SKM-1 (cell line): ENCODE measurements at regions not wholly inside any gene's neighbourhood (a gene's known extent, or its start where the extent isn't known, plus 50 kb on each side); places are given as distances from the start of the nearest gene placed in this dataset.

Source experiments
- DNase-seq: peaks from one replicate; lab custom pipeline; 2025; ENCODE audit not compliant: unreplicated experiment; lab: John Stamatoyannopoulos, UW

DNA sequence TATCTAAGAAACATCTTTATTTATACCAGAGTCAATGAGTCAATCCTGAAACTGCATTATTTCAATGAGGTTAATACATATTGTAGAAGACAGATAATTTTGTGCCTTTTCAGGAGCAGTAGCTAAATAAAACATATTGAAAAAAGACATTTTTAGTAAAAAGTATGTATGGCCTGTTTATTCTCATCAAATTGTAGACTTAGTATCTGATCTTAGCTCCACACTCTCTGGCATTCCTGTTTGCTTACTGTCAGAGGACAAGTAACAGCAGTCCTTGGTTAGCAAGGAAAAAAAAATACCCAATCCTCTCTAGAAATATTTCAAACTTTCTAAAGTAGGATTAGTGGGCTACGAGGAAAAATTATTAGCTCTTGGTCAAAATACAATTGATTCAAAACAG lies 50.5 kb upstream of the GUCY1A1 start:
- no peak for DNase-seq

DNA sequence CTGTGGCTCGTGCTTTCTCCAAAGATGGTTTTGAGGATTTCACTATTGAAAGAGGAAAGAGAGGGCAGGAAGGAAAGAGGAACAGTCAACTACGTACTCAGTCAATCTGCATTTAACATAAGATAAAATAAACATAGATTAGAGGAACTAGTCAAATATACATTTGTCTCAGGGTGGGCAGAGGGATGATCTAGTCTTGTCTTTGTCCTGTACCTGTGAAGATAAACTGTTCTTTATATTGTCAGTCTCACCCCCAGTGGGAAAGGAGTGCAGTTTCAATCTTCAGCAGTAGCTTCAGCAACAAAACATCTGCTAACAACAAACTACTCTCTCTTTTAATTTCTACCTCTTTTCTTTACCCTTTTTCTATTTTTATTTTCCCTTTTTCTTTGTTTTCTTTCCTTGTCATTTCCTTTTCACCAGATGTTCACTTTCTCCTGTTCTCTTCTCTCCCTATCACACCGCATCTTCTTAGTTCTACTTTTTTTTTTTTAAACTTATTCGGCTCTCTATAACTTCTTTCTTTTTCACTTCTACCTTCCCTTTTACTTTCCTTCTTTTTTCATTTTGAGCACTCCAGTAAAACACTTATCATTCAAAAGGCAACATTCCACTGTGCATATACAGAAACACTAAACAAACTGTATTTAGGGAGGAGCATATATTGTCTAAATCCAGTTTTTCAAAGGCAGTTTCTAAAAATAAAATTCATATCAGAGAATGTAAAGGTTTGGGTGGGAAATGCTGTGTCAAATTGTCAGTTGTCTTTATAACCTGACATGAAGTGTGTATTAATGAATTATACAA lies 51.4 kb upstream of the GUCY1A1 start:
- DNase-seq = no peak

DNA sequence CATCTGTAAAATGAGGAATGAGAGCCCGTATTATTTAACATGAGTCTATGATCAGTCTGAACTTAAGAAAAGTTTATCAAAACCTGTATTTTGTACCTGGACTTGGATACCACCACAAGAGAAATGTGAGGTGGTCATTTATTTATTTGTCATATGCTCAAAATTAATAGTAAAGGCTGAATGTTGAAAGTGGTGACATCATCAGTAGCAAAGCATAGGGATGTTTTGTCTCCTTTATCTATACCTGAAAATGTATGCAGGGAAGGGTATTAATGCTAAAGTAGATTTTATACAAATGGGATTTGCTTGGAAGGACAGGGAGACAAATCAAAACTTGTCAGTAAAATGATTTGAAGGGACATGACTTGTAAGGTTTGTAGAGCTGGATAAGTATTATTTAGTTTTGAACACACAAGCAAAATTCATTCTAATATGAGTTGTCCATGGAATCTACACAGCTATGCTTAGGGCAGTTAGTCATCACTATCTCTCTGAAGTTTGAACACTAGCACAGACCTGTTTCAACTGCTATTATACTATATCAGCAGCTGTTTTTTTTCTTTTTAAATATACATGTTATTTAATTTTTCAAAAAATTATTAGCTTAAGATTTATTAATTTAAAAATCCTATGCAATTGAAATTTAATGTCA lies 52.4 kb upstream of the GUCY1A1 start:
- DNase-seq = no peak

DNA sequence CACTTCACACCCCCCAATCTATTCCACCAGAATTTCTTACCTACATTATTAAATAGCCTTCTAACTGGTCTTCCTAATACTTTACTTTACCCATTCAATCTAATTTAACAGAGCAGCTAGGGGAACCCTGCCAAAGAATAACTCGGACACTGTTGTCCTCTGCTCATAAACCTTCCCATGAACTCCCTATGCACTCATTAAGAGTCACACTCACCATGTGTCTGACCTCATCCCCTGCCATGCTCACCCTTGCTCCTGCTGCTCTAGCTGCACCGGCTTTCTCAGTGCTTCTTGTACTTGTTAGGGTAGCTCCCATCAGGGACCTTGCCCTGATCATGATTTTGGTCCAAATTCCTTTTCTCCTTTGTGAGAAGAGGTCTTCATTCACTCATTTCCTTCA lies 54.6 kb upstream of the GUCY1A1 start:
- no peak for DNase-seq

DNA sequence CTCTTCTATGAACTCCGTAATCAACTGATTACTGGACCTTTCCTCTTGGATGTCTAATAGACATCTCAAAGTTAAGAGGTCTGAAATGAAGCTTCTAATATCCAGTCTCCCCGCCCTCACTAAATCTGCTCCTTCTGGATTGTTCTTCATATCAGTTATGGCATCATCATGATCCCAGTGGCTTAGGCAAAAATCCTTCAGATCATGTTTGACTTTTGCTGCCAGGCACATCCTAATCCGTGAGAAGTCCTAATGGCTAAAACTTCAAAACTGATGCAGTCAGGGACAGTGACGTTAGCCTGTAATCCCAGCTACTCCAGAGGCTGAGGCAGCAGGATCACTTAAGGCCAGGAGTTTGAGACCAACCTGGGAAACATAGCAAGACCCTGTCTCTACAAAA lies 55.1 kb upstream of the GUCY1A1 start:
- DNase-seq = no peak

DNA sequence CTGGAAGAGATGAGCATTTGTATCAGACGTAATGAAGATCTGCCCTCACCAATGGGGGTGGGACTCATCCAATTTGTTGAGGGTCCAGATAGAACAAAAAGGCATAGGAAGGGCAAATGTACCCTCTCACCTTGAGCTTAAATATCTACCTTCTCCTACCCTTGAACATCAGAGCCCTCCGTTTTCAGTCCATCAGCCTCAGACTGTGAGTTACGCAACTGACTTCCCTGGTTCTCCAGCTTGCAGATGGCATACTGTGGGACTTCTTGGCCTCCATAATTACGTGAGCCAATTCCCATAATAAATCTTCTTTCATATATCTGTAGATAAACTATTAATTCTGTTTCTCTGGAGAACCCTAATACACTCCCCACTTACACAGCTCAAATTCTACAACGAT lies 56.5 kb upstream of the GUCY1A1 start:
- DNase-seq = no peak

DNA sequence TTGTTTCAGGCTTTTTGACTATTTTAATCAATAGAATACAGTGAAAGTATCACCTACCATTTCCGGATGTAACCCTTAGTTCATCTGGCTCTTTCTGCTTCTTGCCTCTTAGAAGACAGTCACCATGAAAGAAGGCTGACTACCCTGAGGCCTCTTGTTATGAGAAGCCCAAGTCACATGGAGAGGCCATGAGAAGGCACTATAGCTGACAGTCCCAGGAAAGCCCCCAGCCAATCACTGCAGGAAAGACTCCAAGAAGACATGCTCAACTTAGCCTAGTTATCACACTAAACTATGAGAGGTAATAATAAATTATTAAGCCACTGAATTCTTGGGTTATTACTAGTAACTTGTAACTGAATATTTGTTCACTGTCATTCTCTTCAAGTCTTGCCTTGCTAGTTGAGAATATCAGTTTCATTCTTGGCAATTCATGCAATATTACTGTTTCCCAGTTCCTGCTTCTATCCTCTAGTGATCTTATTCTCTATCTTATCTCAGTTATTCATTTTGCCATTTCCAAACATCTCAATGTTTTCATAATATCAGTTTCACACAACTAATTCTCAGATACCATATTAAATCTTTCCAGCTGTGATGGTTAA lies 57.1 kb upstream of the GUCY1A1 start:
- no peak for DNase-seq

DNA sequence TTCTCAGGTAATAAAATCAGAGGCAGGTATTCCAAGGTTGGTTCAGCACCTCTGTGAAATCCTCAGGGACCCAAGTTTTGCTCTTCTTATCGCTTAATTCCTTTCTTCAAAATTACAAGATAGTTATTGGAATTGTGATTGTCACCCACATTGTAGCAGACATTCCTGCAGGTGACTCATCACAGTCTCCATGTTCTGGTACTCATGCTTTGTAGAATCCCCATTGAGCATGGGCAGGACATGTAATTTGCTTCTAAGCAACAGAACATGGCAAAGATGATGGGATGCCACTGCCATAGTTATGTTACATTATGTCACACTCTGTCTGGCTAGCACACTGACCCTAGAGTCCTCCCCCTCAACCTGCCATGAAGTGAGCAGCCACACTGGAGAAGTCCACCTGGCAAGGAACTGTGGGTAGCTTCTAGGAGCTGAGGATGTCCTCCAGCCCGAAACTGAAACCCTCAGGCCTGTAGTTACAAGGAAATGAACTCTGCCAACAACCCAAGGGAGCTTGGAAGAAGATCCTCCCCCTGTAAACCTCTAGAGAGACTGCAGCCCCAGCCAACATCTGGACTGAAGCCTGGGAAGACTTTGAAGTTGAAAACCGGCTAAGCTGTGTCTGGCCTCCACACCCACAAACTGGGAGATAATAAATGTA lies 58.3 kb upstream of the GUCY1A1 start:
- DNase-seq = no peak

DNA sequence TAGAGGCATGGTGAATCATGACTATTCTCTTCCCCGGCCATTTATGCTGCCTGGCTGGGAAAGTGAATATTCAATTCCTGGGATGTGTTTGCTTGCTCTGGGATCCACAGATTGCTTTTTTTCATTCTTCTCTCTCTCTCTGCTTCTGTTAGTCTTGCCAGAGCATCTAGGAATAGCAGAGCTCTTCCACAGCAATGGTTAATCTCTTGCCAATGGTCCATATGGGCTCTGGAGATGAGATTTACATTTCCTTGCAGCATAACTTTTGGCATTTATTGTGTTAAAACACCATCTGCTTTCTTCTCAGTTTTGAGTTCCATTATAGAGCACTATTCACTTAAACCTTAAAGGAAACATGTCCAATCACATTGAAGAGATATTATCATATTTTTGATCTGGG lies 59.2 kb upstream of the GUCY1A1 start:
- no peak for DNase-seq

DNA sequence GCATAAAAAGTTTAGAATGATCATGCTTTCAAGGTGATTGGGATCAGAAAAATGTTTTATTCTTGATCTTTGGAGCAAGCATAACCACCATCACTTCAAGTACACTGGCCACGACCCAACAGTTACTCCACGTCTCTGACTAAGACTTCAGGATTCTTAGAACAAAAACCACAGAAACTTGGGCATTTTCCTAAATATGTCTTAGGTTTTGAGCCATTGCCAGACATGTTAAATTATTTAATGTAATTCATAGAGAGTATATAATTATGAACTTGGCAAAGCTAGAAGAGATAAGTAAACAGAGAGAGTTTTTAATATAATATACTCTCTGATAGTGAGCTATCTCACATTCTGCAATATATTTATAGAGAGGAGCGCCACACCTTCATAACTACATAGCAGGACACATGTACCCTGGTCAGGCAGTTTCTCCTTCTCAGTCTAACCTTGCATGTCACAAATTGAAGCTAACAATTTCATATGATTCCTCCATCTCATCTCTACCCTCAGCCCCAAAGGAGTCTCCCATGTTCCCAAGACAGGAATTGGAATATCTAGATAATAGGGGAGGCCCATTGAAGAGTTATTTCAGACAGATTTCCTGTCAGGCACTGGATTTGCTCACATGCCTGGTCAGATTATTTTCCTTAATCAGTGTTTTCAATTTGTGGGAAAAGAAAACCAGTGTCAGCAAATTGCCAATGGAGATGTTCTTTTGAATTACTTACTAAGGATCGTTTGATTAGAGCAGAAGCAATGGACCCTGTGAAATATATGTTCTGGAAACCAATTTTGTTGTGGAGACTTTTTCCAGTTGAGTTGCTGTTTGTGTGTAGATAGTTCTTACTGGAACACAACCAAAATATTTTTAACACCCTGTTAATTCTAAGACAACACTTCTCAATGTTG lies 61.7 kb upstream of the GUCY1A1 start:
- no peak for DNase-seq

DNA sequence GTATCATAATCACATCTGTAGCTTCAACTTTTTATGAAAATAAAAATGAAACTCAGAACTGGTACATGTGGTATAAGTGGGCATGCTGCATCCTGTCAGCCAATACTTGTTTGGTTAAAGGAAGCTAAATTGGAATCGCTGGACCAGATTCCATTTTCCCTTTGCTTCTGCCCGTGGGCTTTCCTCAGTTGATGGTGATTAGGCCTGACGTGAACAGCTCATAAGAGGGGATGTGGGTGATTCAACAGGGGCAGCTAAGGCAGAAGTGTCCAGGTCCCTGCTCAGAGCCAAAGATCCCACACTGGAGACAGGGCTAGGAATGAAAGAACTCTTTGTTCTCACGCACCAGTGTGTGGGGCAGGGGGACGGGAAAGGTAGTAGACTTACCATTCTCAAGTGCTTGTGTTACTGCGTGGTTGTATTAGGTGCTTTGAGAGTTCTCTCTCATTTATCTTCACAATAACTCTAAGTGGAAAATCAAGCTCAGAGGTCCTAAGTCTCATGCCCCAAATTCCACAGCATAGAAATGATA lies 63.2 kb upstream of the GUCY1A1 start:
- DNase-seq = no peak

DNA sequence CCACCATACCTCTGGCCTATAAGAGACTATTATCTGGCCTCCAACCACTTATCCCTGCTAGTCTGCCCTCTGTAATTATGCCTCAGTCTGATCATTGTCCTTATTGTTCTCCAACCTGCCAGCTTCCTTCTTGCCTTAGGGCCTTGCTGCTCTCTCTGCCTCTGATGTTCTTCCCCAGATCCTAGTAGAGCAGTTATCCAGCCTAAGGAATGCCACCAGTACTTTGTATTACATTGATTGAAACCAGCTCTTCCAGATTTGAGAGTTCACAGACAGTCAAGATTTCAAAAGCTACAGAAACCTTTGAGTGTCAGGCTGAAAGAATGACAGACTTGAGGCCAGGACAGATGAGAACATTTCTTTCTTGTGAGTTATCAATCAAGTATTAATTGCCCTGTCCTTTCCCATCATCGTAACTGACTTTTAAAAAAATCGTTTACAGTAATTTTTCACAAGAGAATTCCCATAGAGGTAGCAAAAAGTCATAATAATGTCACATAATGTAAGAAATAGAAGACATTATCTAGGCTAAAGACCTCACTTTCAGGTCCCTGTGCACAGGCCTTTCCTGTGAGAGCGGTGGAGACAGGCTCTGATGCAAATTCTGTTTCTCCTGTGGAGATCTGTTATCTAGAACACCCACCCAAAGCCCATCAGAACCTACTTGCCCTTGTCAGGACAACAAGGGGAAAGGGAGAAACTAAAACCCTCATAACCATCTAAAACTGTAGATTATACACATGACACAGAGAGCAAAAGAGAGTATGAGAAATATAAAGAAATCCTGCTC lies 64.1 kb upstream of the GUCY1A1 start:
- no peak for DNase-seq

DNA sequence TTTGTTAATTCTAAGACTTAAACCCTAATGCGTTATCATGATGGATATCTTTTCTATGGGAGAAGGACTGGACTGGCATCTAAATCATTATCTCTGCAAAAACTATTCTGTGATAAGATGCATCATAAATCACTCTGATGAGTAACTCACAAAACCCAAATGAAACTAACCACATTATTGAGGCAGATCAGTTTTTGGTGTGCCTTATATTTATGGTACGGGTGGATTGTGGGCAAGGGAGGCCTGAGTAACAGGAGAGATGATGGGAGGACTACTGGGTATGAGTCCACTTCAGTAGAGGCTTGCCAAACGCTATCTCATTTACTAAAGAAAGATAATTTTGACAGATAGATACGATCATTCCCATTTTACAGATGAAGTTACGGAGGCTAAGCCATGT lies 66.4 kb upstream of the GUCY1A1 start:
- DNase-seq = no peak

DNA sequence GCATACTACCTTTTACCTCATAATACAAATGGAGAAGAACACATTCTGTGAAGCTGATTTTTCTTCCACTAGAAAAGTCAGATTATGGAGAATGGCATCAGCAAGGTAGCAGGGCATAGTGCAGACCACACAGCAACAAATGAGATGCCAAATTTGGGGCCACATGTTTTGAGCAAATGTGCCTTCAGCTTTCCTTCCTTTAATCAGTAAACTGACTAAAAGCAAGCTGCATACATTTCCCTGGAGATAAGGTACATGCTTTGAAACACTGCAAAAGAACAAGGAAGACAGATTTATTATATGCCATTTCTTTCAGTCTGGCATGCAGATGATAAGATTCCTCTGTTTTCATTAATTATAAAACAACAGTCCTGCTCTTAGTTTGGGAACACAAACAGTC lies 67.1 kb upstream of the GUCY1A1 start:
- DNase-seq = no peak

DNA sequence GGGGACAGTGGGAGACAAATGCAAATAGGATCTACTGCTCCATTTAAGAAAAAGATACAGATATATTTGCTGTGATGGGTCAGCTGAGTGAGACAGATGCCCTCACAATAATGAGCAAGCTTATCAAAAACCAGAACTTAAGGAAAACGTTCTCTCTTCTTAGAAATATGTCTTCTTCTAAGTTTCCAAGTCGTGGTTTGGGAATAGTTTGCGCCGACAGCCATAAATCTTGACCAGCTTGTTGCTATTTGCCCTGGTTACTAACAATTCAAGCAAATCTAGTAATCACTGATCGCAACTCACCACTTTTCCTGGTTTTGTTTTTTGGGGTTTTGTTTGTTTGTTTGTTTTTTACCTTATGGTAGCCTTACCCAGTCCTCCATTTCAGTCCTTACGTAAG lies 67.6 kb upstream of the GUCY1A1 start:
- no peak for DNase-seq

DNA sequence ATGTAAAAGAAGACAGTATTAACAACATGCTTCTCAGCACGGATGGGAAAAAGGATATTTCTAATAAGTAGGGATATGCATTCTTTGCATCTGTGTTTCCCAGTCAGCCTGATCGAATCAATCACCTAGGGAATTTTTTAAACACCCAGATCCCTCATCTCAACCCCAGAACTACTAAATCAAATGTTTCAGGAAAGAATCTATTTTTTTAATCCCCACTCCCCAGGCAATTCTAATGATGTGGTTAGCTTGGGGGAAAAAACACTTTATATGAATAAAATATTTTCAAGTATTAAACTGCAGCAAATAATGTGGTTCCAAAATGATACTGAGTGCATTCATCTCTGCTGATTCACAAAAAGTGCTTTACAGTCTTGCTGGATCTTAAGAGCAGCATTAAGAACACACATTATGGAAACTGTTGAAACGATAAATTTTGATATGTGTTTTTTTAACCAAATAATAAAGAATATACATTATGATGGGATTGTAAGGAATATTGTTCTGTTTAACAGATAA lies 68.7 kb upstream of the GUCY1A1 start:
- no peak for DNase-seq

DNA sequence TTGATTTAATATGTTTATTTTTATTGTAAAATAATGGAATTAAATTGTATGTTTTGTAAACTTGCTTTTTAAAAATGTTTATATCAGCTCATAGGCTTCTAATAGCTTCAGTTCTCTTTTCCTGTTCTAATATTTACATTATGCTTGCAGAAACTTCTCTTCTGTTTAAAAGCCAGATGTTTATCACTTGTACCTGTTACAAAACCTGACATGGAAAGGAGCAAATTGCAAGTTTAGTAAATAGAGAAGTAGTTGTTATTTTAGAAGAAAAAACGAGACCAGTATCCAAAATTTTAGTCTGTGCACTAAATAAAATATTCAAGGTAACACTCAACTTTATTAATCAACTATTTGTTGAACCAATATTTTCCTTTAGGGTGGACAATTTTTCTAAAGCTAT lies 69.4 kb upstream of the GUCY1A1 start:
- no peak for DNase-seq

DNA sequence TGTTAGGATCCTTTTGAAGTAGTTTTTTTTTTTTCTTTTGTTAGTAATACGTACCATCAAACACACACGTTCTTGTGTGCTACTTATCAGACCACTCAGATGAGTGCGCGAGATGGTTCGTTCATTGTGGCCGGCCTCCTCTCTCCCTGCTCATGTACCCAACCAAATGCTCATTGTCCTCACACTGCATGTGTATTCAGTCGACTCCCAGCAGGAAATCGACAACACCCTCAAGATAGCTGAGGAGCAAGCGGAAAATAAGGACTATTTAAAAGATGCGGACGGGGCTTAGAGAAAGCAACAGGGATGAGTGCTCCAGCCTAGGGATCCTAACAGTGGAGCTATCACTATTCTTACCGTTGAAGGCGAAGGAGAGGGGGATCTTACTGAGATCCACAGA lies 72.9 kb upstream of the GUCY1A1 start:
- no peak for DNase-seq

DNA sequence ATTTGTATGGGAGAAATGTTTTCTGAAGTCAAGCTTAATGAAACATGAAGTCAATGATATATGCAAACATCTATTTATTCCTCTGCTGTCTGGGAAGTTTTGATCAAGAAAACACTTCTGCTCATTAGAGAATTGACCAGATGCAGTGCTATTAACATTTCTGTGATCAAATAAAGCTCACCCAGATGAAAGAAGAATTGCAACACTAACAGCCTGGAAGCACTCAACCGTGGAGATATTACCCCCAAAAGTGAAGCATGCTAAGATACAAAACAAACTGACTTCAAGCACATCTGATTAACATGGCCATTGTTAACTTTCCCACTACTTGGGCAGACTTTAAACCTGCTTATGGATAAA lies 73.7 kb upstream of the GUCY1A1 start:
- no peak for DNase-seq
